Neural cell (in vitro differentiated cells): ENCODE measurements at regions not wholly inside any gene's neighbourhood (a gene's known extent, or its start where the extent isn't known, plus 50 kb on each side); places are given as distances from the start of the nearest gene placed in this dataset.

Experiments used
- H2AFZ ChIP-seq: fragments of 200-600, 300-800 bp; sonication (generic), shearing (Covaris generic); 2 replicates; pipeline ENCODE4 v1.6.0; 2014; ENCODE audit warnings: low read depth, mild to moderate bottlenecking, antibody characterized with exemption, low read length, moderate library complexity
- H3F3A ChIP-seq: fragments of 200-600 bp; shearing (Covaris generic); 2 replicates; pipeline ENCODE4 v1.6.1; 2016; ENCODE audit warnings: mild to moderate bottlenecking, moderate library complexity, mixed read lengths, antibody characterized with exemption, low read length; ENCODE audit not compliant: insufficient read depth, poor library complexity, severe bottlenecking
- H3K27ac ChIP-seq: fragments of 200-600, 300-800 bp; sonication (generic), shearing (Covaris generic); 2 replicates; pipeline ENCODE4 v1.5.1; 2014; ENCODE audit warnings: mild to moderate bottlenecking, low read length, moderate library complexity
- H3K27me3 ChIP-seq: fragments of 300-800, 200-600 bp; sonication (generic), shearing (Covaris generic); 2 replicates; pipeline ENCODE4 v1.6.0; 2014; ENCODE audit warnings: mild to moderate bottlenecking, low read depth, low read length, moderate library complexity; ENCODE audit not compliant: insufficient read depth
- H3K36me3 ChIP-seq: fragments of 300-800, 200-600 bp; sonication (generic), shearing (Covaris generic); 2 replicates; pipeline ENCODE4 v1.5.1; 2014; ENCODE audit warnings: mild to moderate bottlenecking, antibody characterized with exemption, low read length, moderate library complexity; ENCODE audit not compliant: insufficient read depth
- H3K4me2 ChIP-seq: fragments of 300-800, 200-600 bp; sonication (generic), shearing (Covaris generic); 2 replicates; pipeline ENCODE4 v1.6.0; 2014; ENCODE audit warnings: mild to moderate bottlenecking, low read length
- H3K4me3 ChIP-seq: fragments of 300-800, 200-600 bp; sonication (generic), shearing (Covaris generic); 2 replicates; pipeline ENCODE4 v1.5.1; 2014; ENCODE audit warnings: mild to moderate bottlenecking, low read length, moderate library complexity
- H3K79me2 ChIP-seq: fragments of 200-600 bp; shearing (Covaris generic); replicated peaks from 2 replicates; pipeline ENCODE4 v1.6.0; 2014; ENCODE audit warnings: mild to moderate bottlenecking, low read length, moderate library complexity; ENCODE audit not compliant: insufficient read depth
- H3K9ac ChIP-seq: fragments of 300-800, 200-600 bp; sonication (generic), shearing (Covaris generic); 2 replicates; pipeline ENCODE4 v1.6.1; 2016; ENCODE audit warnings: mild to moderate bottlenecking, low read length, mixed read lengths
- H3K9me2 ChIP-seq: fragments of 200-600 bp; shearing (Covaris generic); 2 replicates; pipeline ENCODE4 v1.6.1; 2016; ENCODE audit warnings: mild to moderate bottlenecking, low read length, mixed read lengths; ENCODE audit not compliant: insufficient read depth
- H3K9me3 ChIP-seq: fragments of 200-600, 300-800 bp; sonication (generic), shearing (Covaris generic); 2 replicates; pipeline ENCODE4 v1.6.1; 2016; ENCODE audit warnings: mild to moderate bottlenecking, mixed run types, low read length, moderate library complexity, mixed read lengths
- H4K20me1 ChIP-seq: fragments of 200-600 bp; shearing (Covaris generic); 2 replicates; pipeline ENCODE4 v1.6.1; 2016; ENCODE audit warnings: mild to moderate bottlenecking, mixed run types; ENCODE audit not compliant: insufficient read depth
- EP300 ChIP-seq: fragments of 450-650 bp; conservative IDR thresholded peaks from 2 replicates; pipeline ENCODE4 v1.6.1; 2014; ENCODE audit warnings: antibody characterized with exemption, mild to moderate bottlenecking, moderate library complexity; ENCODE audit not compliant: poor library complexity, severe bottlenecking
- EZH2 ChIP-seq: fragments of 200-600, 300-800 bp; shearing (Covaris generic), sonication (generic); IDR thresholded peaks from 2 replicates; pipeline ENCODE4 v1.6.1; 2014; ENCODE audit warnings: antibody characterized with exemption, low read length, borderline replicate concordance, mild to moderate bottlenecking; ENCODE audit not compliant: insufficient read depth, poor library complexity, severe bottlenecking
- MXI1 ChIP-seq: fragments of 450-650 bp; conservative IDR thresholded peaks from 2 replicates; pipeline ENCODE4 v1.6.1; 2014; ENCODE audit warnings: antibody characterized with exemption, mild to moderate bottlenecking; ENCODE audit not compliant: poor library complexity, severe bottlenecking
- POLR2AphosphoS5 ChIP-seq: IDR thresholded peaks from 2 replicates; pipeline ENCODE4 v1.6.1; 2012
- RAD21 ChIP-seq: fragments of 450-650 bp; conservative IDR thresholded peaks from 2 replicates; pipeline ENCODE4 v1.6.1; 2014; ENCODE audit warnings: antibody characterized with exemption, mild to moderate bottlenecking, moderate library complexity
- REST ChIP-seq: IDR thresholded peaks from 2 replicates; pipeline ENCODE4 v1.6.1; 2012; ENCODE audit warnings: borderline replicate concordance
- SMC3 ChIP-seq: fragments of 450-650 bp; conservative IDR thresholded peaks from 2 replicates; pipeline ENCODE4 v1.6.1; 2014; ENCODE audit warnings: antibody characterized with exemption, mild to moderate bottlenecking, moderate library complexity; ENCODE audit not compliant: poor library complexity
- TAF1 ChIP-seq: IDR thresholded peaks from 2 replicates; pipeline ENCODE4 v1.6.1; 2012; ENCODE audit warnings: low read depth
- TF ChIP-seq, protein P1 (sequence below): fragments of 450-650 bp; IDR thresholded peaks from 2 replicates; pipeline ENCODE4 v1.5.1; 2014; ENCODE audit warnings: antibody characterized with exemption, mild to moderate bottlenecking, moderate library complexity; ENCODE audit not compliant: poor library complexity, severe bottlenecking

- H3K4me2 ChIP-seq: no peak overlapping the region
- TF ChIP-seq RAD21: no peak
- TF ChIP-seq POLR2AphosphoS5: no peak
- no peak for TF ChIP-seq MXI1
- TF ChIP-seq, protein P1, sequence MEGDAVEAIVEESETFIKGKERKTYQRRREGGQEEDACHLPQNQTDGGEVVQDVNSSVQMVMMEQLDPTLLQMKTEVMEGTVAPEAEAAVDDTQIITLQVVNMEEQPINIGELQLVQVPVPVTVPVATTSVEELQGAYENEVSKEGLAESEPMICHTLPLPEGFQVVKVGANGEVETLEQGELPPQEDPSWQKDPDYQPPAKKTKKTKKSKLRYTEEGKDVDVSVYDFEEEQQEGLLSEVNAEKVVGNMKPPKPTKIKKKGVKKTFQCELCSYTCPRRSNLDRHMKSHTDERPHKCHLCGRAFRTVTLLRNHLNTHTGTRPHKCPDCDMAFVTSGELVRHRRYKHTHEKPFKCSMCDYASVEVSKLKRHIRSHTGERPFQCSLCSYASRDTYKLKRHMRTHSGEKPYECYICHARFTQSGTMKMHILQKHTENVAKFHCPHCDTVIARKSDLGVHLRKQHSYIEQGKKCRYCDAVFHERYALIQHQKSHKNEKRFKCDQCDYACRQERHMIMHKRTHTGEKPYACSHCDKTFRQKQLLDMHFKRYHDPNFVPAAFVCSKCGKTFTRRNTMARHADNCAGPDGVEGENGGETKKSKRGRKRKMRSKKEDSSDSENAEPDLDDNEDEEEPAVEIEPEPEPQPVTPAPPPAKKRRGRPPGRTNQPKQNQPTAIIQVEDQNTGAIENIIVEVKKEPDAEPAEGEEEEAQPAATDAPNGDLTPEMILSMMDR: no peak
- TF ChIP-seq EZH2: no peak
- TF ChIP-seq REST: no peak
- no peak for TF ChIP-seq SMC3
- no peak for TF ChIP-seq TAF1
- TF ChIP-seq EP300: no peak
- H3K36me3 ChIP-seq: no peaks in the 10 kb centered on the region
- H3K9me3 ChIP-seq: no peaks in the 10 kb centered on the region
- H3K9ac ChIP-seq: no peak overlapping the region
- H3K27ac ChIP-seq: no peak overlapping the region
- H3F3A ChIP-seq: no peaks in the 10 kb centered on the region
- no peaks in the 10 kb centered on the region for H3K9me2 ChIP-seq
- H3K27me3 ChIP-seq: no peaks in the 10 kb centered on the region
- no peak overlapping the region for H3K4me3 ChIP-seq
- no peak overlapping the region for H2AFZ ChIP-seq
- no peaks in the 10 kb centered on the region for H4K20me1 ChIP-seq
- H3K79me2 ChIP-seq: no peaks in the 10 kb centered on the region
These were observed 801.7 kb downstream of the BRD1 start for GRCh38 chr22:49025791-49026493.

- Histone ChIP-seq H3F3A (no peaks in the 10 kb centered on the region), H4K20me1 (no peaks in the 10 kb centered on the region), H3K27ac (no peak overlapping the region), H2AFZ (no peak overlapping the region), H3K9me3 (no peaks in the 10 kb centered on the region), H3K4me2 (no peak overlapping the region), H3K4me3 (no peak overlapping the region), H3K79me2 (no peaks in the 10 kb centered on the region), H3K36me3 (no peaks in the 10 kb centered on the region), H3K9ac (no peak overlapping the region), H3K27me3 (no peaks in the 10 kb centered on the region), H3K9me2 (no peaks in the 10 kb centered on the region)
- TF ChIP-seq MXI1: no peak
- no peak for TF ChIP-seq SMC3
- TF ChIP-seq, protein P1: no peak
- TF ChIP-seq EZH2: no peak
- TF ChIP-seq RAD21: no peak
- no peak for TF ChIP-seq TAF1
- no peak for TF ChIP-seq EP300
- no peak for TF ChIP-seq REST
- TF ChIP-seq POLR2AphosphoS5: no peak
These were observed 802.8 kb downstream of the BRD1 start for GRCh38 chr22:49024775-49025440.
